KMS-11 (cell line): ENCODE measurements at regions not wholly inside any gene's neighbourhood (a gene's known extent, or its start where the extent isn't known, plus 50 kb on each side); places are given as distances from the start of the nearest gene placed in this dataset.

Experiments used
- H2AFZ ChIP-seq: fragments of 200-600 bp; sonication (generic); 2 replicates; pipeline ENCODE4 v1.6.1; 2016; ENCODE audit warnings: antibody characterized with exemption, mixed run types, low read depth
- H3K27ac ChIP-seq: fragments of 200-600 bp; sonication (generic); 2 replicates; pipeline ENCODE4 v1.6.1; 2016; ENCODE audit warnings: mild to moderate bottlenecking, mixed run types
- H3K27me3 ChIP-seq: fragments of 200-600 bp; sonication (generic); 2 replicates; pipeline ENCODE4 v1.6.1; 2017; ENCODE audit warnings: mild to moderate bottlenecking, low read depth, mixed run types, moderate library complexity; ENCODE audit not compliant: insufficient read depth
- H3K36me3 ChIP-seq: fragments of 200-600 bp; sonication (generic); 2 replicates; pipeline ENCODE4 v1.6.1; 2017; ENCODE audit warnings: mild to moderate bottlenecking, mixed run types; ENCODE audit not compliant: insufficient read depth
- H3K4me1 ChIP-seq: fragments of 200-600 bp; sonication (generic); 2 replicates; pipeline ENCODE4 v1.6.1; 2016; ENCODE audit warnings: mild to moderate bottlenecking, low read depth, mixed run types; ENCODE audit not compliant: poor library complexity, severe bottlenecking
- H3K4me2 ChIP-seq: fragments of 200-600 bp; sonication (generic); 2 replicates; pipeline ENCODE4 v1.7.0; 2016; ENCODE audit warnings: mild to moderate bottlenecking, mixed run types
- H3K4me3 ChIP-seq: fragments of 200-600 bp; sonication (generic); IDR thresholded peaks from 2 replicates; pipeline ENCODE4 v1.6.1; 2017; ENCODE audit warnings: low read depth, low read length, mixed read lengths; ENCODE audit not compliant: insufficient read depth
- H3K79me2 ChIP-seq: fragments of 200-600 bp; sonication (generic); 2 replicates; pipeline ENCODE4 v1.6.1; 2016; ENCODE audit warnings: low read depth, mixed run types; ENCODE audit not compliant: insufficient read depth
- H3K9ac ChIP-seq: fragments of 200-600 bp; sonication (generic); 2 replicates; pipeline ENCODE4 v1.6.1; 2016; ENCODE audit warnings: mild to moderate bottlenecking, mixed run types
- H4K20me1 ChIP-seq: fragments of 200-600 bp; sonication (generic); 2 replicates; pipeline ENCODE4 v1.6.1; 2016; ENCODE audit warnings: mild to moderate bottlenecking, mixed run types; ENCODE audit not compliant: insufficient read depth
- CTCF ChIP-seq: fragments of 200-600 bp; sonication (generic); conservative IDR thresholded peaks from 2 replicates; pipeline ENCODE4 v1.6.1; 2017; ENCODE audit warnings: low read depth, mild to moderate bottlenecking, antibody characterized with exemption, low read length, moderate library complexity, mixed read lengths

- TF ChIP-seq CTCF, result no peak
- H3K4me1 ChIP-seq, result no peaks in the 10 kb centered on the region
- H4K20me1 ChIP-seq, result no peaks in the 10 kb centered on the region
- no peak overlapping the region for H2AFZ ChIP-seq
- H3K27me3 ChIP-seq, result no peaks in the 10 kb centered on the region
- no peaks in the 10 kb centered on the region for H3K36me3 ChIP-seq
- no peaks in the 10 kb centered on the region for H3K79me2 ChIP-seq
- H3K4me2 ChIP-seq, result no peak overlapping the region
- H3K9ac ChIP-seq, result no peak overlapping the region
- no peak overlapping the region for H3K27ac ChIP-seq
- H3K4me3 ChIP-seq, result no peak overlapping the region
Measured at GRCh38 chr11:36988556-36988955, 390.5 kb upstream of the RAG2 start.

- no peak overlapping the region for H3K27ac ChIP-seq
- no peak overlapping the region for H3K4me2 ChIP-seq
- no peaks in the 10 kb centered on the region for H3K4me1 ChIP-seq
- no peaks in the 10 kb centered on the region for H3K27me3 ChIP-seq
- H3K9ac ChIP-seq, result no peak overlapping the region
- H2AFZ ChIP-seq, result no peak overlapping the region
- TF ChIP-seq CTCF, result no peak
- H3K4me3 ChIP-seq, result no peak overlapping the region
- no peaks in the 10 kb centered on the region for H3K79me2 ChIP-seq
- H3K36me3 ChIP-seq, result no peaks in the 10 kb centered on the region
- no peaks in the 10 kb centered on the region for H4K20me1 ChIP-seq
Measured at GRCh38 chr11:36985562-36985961, 387.5 kb upstream of the RAG2 start.

- no peak overlapping the region for H2AFZ ChIP-seq
- no peaks in the 10 kb centered on the region for H3K27me3 ChIP-seq
- H3K27ac ChIP-seq, result no peak overlapping the region
- H3K79me2 ChIP-seq, result no peaks in the 10 kb centered on the region
- H3K4me3 ChIP-seq, result no peak overlapping the region
- no peaks in the 10 kb centered on the region for H3K36me3 ChIP-seq
- TF ChIP-seq CTCF, result no peak
- H3K9ac ChIP-seq, result no peak overlapping the region
- H3K4me1 ChIP-seq, result no peaks in the 10 kb centered on the region
- no peaks in the 10 kb centered on the region for H4K20me1 ChIP-seq
- H3K4me2 ChIP-seq, result no peak overlapping the region
Measured at GRCh38 chr11:36976741-36977140, 378.7 kb upstream of the RAG2 start.

GRCh38 chr11:36974771-36975170, 376.7 kb upstream of the RAG2 start:
- Histone ChIP-seq H3K9ac (no peak overlapping the region), H3K4me3 (no peak overlapping the region), H3K4me2 (no peak overlapping the region), H3K79me2 (no peaks in the 10 kb centered on the region), H3K27ac (no peak overlapping the region), H4K20me1 (no peaks in the 10 kb centered on the region), H3K27me3 (no peaks in the 10 kb centered on the region), H3K36me3 (no peaks in the 10 kb centered on the region), H2AFZ (no peak overlapping the region), H3K4me1 (no peaks in the 10 kb centered on the region)
- no peak for TF ChIP-seq CTCF

- H3K4me3 ChIP-seq, result no peak overlapping the region
- no peaks in the 10 kb centered on the region for H3K4me1 ChIP-seq
- H3K9ac ChIP-seq, result no peak overlapping the region
- H3K27ac ChIP-seq, result no peak overlapping the region
- no peaks in the 10 kb centered on the region for H3K27me3 ChIP-seq
- TF ChIP-seq CTCF, result no peak
- no peak overlapping the region for H2AFZ ChIP-seq
- H3K4me2 ChIP-seq, result no peak overlapping the region
- no peaks in the 10 kb centered on the region for H4K20me1 ChIP-seq
- H3K79me2 ChIP-seq, result no peaks in the 10 kb centered on the region
- H3K36me3 ChIP-seq, result no peaks in the 10 kb centered on the region
Measured at GRCh38 chr11:36953976-36954375, 355.9 kb upstream of the RAG2 start.
